ENCODE measurements at regions not wholly inside any gene's neighbourhood (a gene's known extent, or its start where the extent isn't known, plus 50 kb on each side); places are given as distances from the start of the nearest gene placed in this dataset.
"Not testable (repeated sequence)": the region's sequence is repeated elsewhere in the genome, so short reads cannot be mapped to it uniquely, and the experiment has no call there.

- no peak for TF ChIP-seq POLR2A (IDR thresholded peaks at IDR 0.05; ENCODE audit: low read depth, low read length)
- DNase-seq (ENCODE audit: insufficient read length, low spot score) (no peak), FAIRE-seq (no peak)
These were observed 68.9 kb downstream of the CYP26B1 start for GRCh38 chr2:72078773-72079172.

GRCh38 chr2:72077702-72078169, 69.9 kb downstream of the CYP26B1 start:
- no peak for TF ChIP-seq POLR2A (IDR thresholded peaks at IDR 0.05; ENCODE audit: low read depth, low read length)
- FAIRE-seq (no peak), DNase-seq (ENCODE audit: insufficient read length, low spot score) (no peak)

GRCh38 chr2:72073373-72073772, 74.3 kb downstream of the CYP26B1 start:
- FAIRE-seq; DNase-seq (ENCODE audit: insufficient read length, low spot score): not testable (repeated sequence)

- not testable (repeated sequence) for DNase-seq (ENCODE audit: insufficient read length, low spot score); FAIRE-seq
These were observed 83.5 kb downstream of the CYP26B1 start for GRCh38 chr2:72064197-72064596.

- DNase-seq (ENCODE audit: insufficient read length, low spot score) (no peak), FAIRE-seq (no peak)
- no peak for TF ChIP-seq POLR2A (IDR thresholded peaks at IDR 0.05; ENCODE audit: low read depth, low read length)
These were observed 85.3 kb downstream of the CYP26B1 start for GRCh38 chr2:72062336-72062735.

GRCh38 chr2:72057308-72057707, 90.4 kb downstream of the CYP26B1 start:
- no peak for FAIRE-seq
- DNase-seq (ENCODE audit: insufficient read length, low spot score), result no peak
- TF ChIP-seq POLR2A (IDR thresholded peaks at IDR 0.05; ENCODE audit: low read depth, low read length), result no peak

GRCh38 chr2:72051971-72052505, 95.6 kb downstream of the CYP26B1 start:
- DNase-seq (ENCODE audit: insufficient read length, low spot score) (no peak), FAIRE-seq (no peak)
- TF ChIP-seq POLR2A (IDR thresholded peaks at IDR 0.05; ENCODE audit: low read depth, low read length), result no peak

- no peak for TF ChIP-seq POLR2A (IDR thresholded peaks at IDR 0.05; ENCODE audit: low read depth, low read length)
- no peak for FAIRE-seq
- no peak for DNase-seq (ENCODE audit: insufficient read length, low spot score)
These were observed 96.5 kb downstream of the CYP26B1 start for GRCh38 chr2:72051204-72051603.

GRCh38 chr2:72050734-72051133, 96.9 kb downstream of the CYP26B1 start:
- FAIRE-seq (no peak), DNase-seq (ENCODE audit: insufficient read length, low spot score) (no peak)
- TF ChIP-seq POLR2A (IDR thresholded peaks at IDR 0.05; ENCODE audit: low read depth, low read length), result no peak

GRCh38 chr2:72048881-72049477, 98.7 kb downstream of the CYP26B1 start:
- TF ChIP-seq POLR2A (IDR thresholded peaks at IDR 0.05; ENCODE audit: low read depth, low read length), result no peak
- FAIRE-seq, result no peak
- DNase-seq (ENCODE audit: insufficient read length, low spot score), result no peak

- no peak for TF ChIP-seq POLR2A (IDR thresholded peaks at IDR 0.05; ENCODE audit: low read depth, low read length)
- no peak for FAIRE-seq
- DNase-seq (ENCODE audit: insufficient read length, low spot score), result no peak
These were observed 103.7 kb downstream of the CYP26B1 start for GRCh38 chr2:72043985-72044384.

- TF ChIP-seq POLR2A (IDR thresholded peaks at IDR 0.05; ENCODE audit: low read depth, low read length), result no peak
- FAIRE-seq (no peak), DNase-seq (ENCODE audit: insufficient read length, low spot score) (no peak)
These were observed 106.0 kb downstream of the CYP26B1 start for GRCh38 chr2:72041638-72042111.

GRCh38 chr2:72040629-72041571, 106.8 kb downstream of the CYP26B1 start:
- no peak for FAIRE-seq
- no peak for TF ChIP-seq POLR2A (IDR thresholded peaks at IDR 0.05; ENCODE audit: low read depth, low read length)
- DNase-seq (ENCODE audit: insufficient read length, low spot score), result no peak

- TF ChIP-seq POLR2A (IDR thresholded peaks at IDR 0.05; ENCODE audit: low read depth, low read length), result no peak
- FAIRE-seq, result no peak
- DNase-seq (ENCODE audit: insufficient read length, low spot score), result no peak
These were observed 109.1 kb downstream of the CYP26B1 start for GRCh38 chr2:72038524-72038923.

Data from H54 (cell line).